SK-N-SH treated with all-trans-retinoic acid at 6 μM for 48 hours (cell line): ENCODE measurements at regions not wholly inside any gene's neighbourhood (a gene's known extent, or its start where the extent isn't known, plus 50 kb on each side); places are given as distances from the start of the nearest gene placed in this dataset.

Experiments
- ARNTL ChIP-seq: fragments of 450-650 bp; formaldehyde crosslinking; IDR thresholded peaks from 2 replicates; pipeline ENCODE4 v1.5.0; 2020; ENCODE audit warnings: low read depth, mild to moderate bottlenecking, moderate library complexity, borderline replicate concordance
- BACH2 ChIP-seq: fragments of 250-450 bp; sonication (Bioruptor Pico); IDR thresholded peaks from 2 replicates; pipeline ENCODE4 v1.9.0; 2021; ENCODE audit warnings: mild to moderate bottlenecking, borderline replicate concordance
- GLIS3 ChIP-seq: fragments of 250-450 bp; sonication (Bioruptor Pico); IDR thresholded peaks from 2 replicates; pipeline ENCODE4 v1.5.0; 2020; ENCODE audit warnings: mild to moderate bottlenecking, moderate library complexity
- OSR1 ChIP-seq: fragments of 250-450 bp; sonication (Bioruptor Pico); IDR thresholded peaks from 2 replicates; pipeline ENCODE4 v1.8.0; 2022; ENCODE audit warnings: moderate library complexity, mild to moderate bottlenecking, inconsistent platforms
- TCF4 ChIP-seq: fragments of 250-450 bp; sonication (Bioruptor Pico); IDR thresholded peaks from 2 replicates; pipeline ENCODE4 v1.8.0; 2021; ENCODE audit warnings: mild to moderate bottlenecking, moderate library complexity, borderline replicate concordance
- ZC3H10 ChIP-seq: fragments of 250-450 bp; sonication (Bioruptor Pico); IDR thresholded peaks from 2 replicates; pipeline ENCODE4 v1.5.1; 2021; ENCODE audit warnings: mild to moderate bottlenecking, moderate library complexity
- ZFP3 ChIP-seq: fragments of 250-450 bp; sonication (Bioruptor Pico); IDR thresholded peaks from 2 replicates; pipeline ENCODE4 v1.5.0; 2020; ENCODE audit warnings: mild to moderate bottlenecking, moderate library complexity
- ZFP30 ChIP-seq: fragments of 450-650 bp; formaldehyde crosslinking; IDR thresholded peaks from 2 replicates; pipeline ENCODE4 v1.5.0; 2022; ENCODE audit warnings: mild to moderate bottlenecking, moderate library complexity
- ZNF565 ChIP-seq: fragments of 450-650 bp; formaldehyde crosslinking; conservative IDR thresholded peaks from 2 replicates; pipeline ENCODE4 v1.5.0; 2020; ENCODE audit warnings: low read depth, mild to moderate bottlenecking, moderate library complexity
- ZNF70 ChIP-seq: fragments of 450-650 bp; formaldehyde crosslinking; IDR thresholded peaks from 2 replicates; pipeline ENCODE4 v1.5.0; 2020; ENCODE audit warnings: mild to moderate bottlenecking, moderate library complexity
- ZNF8 ChIP-seq: fragments of 450-650 bp; formaldehyde crosslinking; IDR thresholded peaks from 2 replicates; pipeline ENCODE4 v1.5.0; 2020; ENCODE audit warnings: mild to moderate bottlenecking, moderate library complexity
- TF ChIP-seq, protein P1 (sequence below): fragments of 250-450 bp; sonication (Bioruptor Pico); IDR thresholded peaks from 2 replicates; pipeline ENCODE4 v1.5.1; 2020; ENCODE audit warnings: low read depth, mild to moderate bottlenecking, moderate library complexity
- TF ChIP-seq, protein P2 (sequence below): fragments of 250-450 bp; sonication (Bioruptor Pico); IDR thresholded peaks from 2 replicates; pipeline ENCODE4 v1.8.0; 2020; ENCODE audit warnings: mild to moderate bottlenecking, moderate library complexity, borderline replicate concordance
- TF ChIP-seq, protein P3 (sequence below): fragments of 250-450 bp; sonication (Bioruptor Pico); IDR thresholded peaks from 2 replicates; pipeline ENCODE4 v1.8.0; 2021; ENCODE audit warnings: low read depth, mild to moderate bottlenecking, moderate library complexity, borderline replicate concordance

DNA sequence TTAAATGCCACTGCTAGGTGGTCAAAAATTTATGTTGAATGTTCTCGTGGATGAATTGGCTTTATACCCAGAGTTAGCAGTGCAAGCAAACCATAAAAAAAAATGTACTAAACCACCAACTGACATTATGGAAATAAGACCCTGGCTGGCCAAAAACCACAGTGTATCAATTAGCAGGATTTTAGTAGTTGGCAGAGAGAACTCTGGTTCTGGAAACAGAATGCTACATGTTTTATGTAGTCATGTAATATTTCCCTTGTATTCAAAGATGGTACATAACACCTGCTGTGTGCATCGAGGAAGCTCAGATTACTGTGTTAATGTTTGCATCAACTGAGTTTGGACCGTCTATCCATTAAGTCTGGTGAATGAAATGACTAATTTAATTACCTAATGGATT, 618.5 kb downstream of the CCSER2 start:
- no peak for TF ChIP-seq ZC3H10 (CRISPR knock-in tag)
- no peak for TF ChIP-seq ZNF8 (CRISPR knock-in tag)
- TF ChIP-seq ZFP30, result no peak
- TF ChIP-seq ARNTL (CRISPR knock-in tag), result no peak
- TF ChIP-seq ZFP3, result no peak
- TF ChIP-seq, protein P1, sequence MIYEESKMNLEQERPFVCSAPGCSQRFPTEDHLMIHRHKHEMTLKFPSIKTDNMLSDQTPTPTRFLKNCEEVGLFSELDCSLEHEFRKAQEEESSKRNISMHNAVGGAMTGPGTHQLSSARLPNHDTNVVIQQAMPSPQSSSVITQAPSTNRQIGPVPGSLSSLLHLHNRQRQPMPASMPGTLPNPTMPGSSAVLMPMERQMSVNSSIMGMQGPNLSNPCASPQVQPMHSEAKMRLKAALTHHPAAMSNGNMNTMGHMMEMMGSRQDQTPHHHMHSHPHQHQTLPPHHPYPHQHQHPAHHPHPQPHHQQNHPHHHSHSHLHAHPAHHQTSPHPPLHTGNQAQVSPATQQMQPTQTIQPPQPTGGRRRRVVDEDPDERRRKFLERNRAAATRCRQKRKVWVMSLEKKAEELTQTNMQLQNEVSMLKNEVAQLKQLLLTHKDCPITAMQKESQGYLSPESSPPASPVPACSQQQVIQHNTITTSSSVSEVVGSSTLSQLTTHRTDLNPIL (CRISPR knock-in tag), result no peak
- TF ChIP-seq, protein P2, sequence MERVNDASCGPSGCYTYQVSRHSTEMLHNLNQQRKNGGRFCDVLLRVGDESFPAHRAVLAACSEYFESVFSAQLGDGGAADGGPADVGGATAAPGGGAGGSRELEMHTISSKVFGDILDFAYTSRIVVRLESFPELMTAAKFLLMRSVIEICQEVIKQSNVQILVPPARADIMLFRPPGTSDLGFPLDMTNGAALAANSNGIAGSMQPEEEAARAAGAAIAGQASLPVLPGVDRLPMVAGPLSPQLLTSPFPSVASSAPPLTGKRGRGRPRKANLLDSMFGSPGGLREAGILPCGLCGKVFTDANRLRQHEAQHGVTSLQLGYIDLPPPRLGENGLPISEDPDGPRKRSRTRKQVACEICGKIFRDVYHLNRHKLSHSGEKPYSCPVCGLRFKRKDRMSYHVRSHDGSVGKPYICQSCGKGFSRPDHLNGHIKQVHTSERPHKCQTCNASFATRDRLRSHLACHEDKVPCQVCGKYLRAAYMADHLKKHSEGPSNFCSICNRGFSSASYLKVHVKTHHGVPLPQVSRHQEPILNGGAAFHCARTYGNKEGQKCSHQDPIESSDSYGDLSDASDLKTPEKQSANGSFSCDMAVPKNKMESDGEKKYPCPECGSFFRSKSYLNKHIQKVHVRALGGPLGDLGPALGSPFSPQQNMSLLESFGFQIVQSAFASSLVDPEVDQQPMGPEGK (CRISPR knock-in tag), result no peak
- no peak for TF ChIP-seq GLIS3
- TF ChIP-seq ZNF70 (CRISPR knock-in tag), result no peak
- TF ChIP-seq TCF4 (CRISPR knock-in tag), result no peak
- TF ChIP-seq BACH2 (CRISPR knock-in tag), result no peak
- no peak for TF ChIP-seq OSR1
- TF ChIP-seq, protein P3, sequence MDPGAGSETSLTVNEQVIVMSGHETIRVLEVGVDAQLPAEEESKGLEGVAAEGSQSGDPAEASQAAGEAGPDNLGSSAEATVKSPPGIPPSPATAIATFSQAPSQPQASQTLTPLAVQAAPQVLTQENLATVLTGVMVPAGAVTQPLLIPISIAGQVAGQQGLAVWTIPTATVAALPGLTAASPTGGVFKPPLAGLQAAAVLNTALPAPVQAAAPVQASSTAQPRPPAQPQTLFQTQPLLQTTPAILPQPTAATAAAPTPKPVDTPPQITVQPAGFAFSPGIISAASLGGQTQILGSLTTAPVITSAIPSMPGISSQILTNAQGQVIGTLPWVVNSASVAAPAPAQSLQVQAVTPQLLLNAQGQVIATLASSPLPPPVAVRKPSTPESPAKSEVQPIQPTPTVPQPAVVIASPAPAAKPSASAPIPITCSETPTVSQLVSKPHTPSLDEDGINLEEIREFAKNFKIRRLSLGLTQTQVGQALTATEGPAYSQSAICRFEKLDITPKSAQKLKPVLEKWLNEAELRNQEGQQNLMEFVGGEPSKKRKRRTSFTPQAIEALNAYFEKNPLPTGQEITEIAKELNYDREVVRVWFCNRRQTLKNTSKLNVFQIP (CRISPR knock-in tag), result no peak
- TF ChIP-seq ZNF565 (CRISPR knock-in tag), result no peak
